Hematopoietic multipotent progenitor cell treated with erythropoietin and hydrocortisone succinate and interleukin-3 and kit ligand, for 8 days (in vitro differentiated cells): ENCODE measurements at regions not wholly inside any gene's neighbourhood (a gene's known extent, or its start where the extent isn't known, plus 50 kb on each side); places are given as distances from the start of the nearest gene placed in this dataset.

Experiments used
- DNase-seq: peaks from one replicate; pipeline ENCODE4 v3.0.0-alpha.2; 2015

- DNase-seq: no peak
Measured at GRCh38 chr6:47149066-47149465, 106.9 kb upstream of the ADGRF1 start.

- no peak for DNase-seq
Measured at GRCh38 chr6:47147836-47148344, 105.8 kb upstream of the ADGRF1 start.

- no peak for DNase-seq
Measured at GRCh38 chr6:47147175-47147727, 105.1 kb upstream of the ADGRF1 start.

GRCh38 chr6:47146431-47147174, 104.5 kb upstream of the ADGRF1 start:
- no peak for DNase-seq

- DNase-seq: no peak
Measured at GRCh38 chr6:47145212-47145611, 103.1 kb upstream of the ADGRF1 start.

GRCh38 chr6:47144306-47144705, 102.2 kb upstream of the ADGRF1 start:
- DNase-seq: no peak

GRCh38 chr6:47141963-47142362, 99.8 kb upstream of the ADGRF1 start:
- no peak for DNase-seq

- no peak for DNase-seq
Measured at GRCh38 chr6:47141171-47141570, 99.0 kb upstream of the ADGRF1 start.

- DNase-seq: no peak
Measured at GRCh38 chr6:47138046-47138445, 95.9 kb upstream of the ADGRF1 start.

- no peak for DNase-seq
Measured at GRCh38 chr6:47137073-47137472, 94.9 kb upstream of the ADGRF1 start.

GRCh38 chr6:47135772-47136171, 93.6 kb upstream of the ADGRF1 start:
- DNase-seq: peak; percentile 24

GRCh38 chr6:47134476-47135189, 92.5 kb upstream of the ADGRF1 start:
- DNase-seq: peak; percentile 56

- DNase-seq: no peak
Measured at GRCh38 chr6:47133230-47134000, 91.3 kb upstream of the ADGRF1 start.

GRCh38 chr6:47132724-47133123, 90.6 kb upstream of the ADGRF1 start:
- no peak for DNase-seq

- DNase-seq: no peak
Measured at GRCh38 chr6:47131773-47132172, 89.6 kb upstream of the ADGRF1 start.

- DNase-seq: no peak
Measured at GRCh38 chr6:47130086-47130485, 88.0 kb upstream of the ADGRF1 start.

- no peak for DNase-seq
Measured at GRCh38 chr6:47129129-47129528, 87.0 kb upstream of the ADGRF1 start.

- DNase-seq: no peak
Measured at GRCh38 chr6:47126647-47127391, 84.7 kb upstream of the ADGRF1 start.

GRCh38 chr6:47118611-47119010, 76.5 kb upstream of the ADGRF1 start:
- no peak for DNase-seq

- DNase-seq: no peak
Measured at GRCh38 chr6:47117314-47117713, 75.2 kb upstream of the ADGRF1 start.

GRCh38 chr6:47116606-47117005, 74.5 kb upstream of the ADGRF1 start:
- no peak for DNase-seq

- no peak for DNase-seq
Measured at GRCh38 chr6:47116086-47116485, 74.0 kb upstream of the ADGRF1 start.
